22Rv1 (cell line): ENCODE measurements at regions not wholly inside any gene's neighbourhood (a gene's known extent, or its start where the extent isn't known, plus 50 kb on each side); places are given as distances from the start of the nearest gene placed in this dataset.

Source experiments
- ZFX ChIP-seq: fragments of 450-650 bp; IDR thresholded peaks from 2 replicates; pipeline ENCODE4 v1.6.1; 2017; ENCODE audit warnings: antibody characterized with exemption, borderline replicate concordance
- TF ChIP-seq, protein P1 (sequence below): fragments of 450-650 bp; IDR thresholded peaks from 2 replicates; pipeline ENCODE4 v1.5.1; 2017; ENCODE audit warnings: mild to moderate bottlenecking

DNA sequence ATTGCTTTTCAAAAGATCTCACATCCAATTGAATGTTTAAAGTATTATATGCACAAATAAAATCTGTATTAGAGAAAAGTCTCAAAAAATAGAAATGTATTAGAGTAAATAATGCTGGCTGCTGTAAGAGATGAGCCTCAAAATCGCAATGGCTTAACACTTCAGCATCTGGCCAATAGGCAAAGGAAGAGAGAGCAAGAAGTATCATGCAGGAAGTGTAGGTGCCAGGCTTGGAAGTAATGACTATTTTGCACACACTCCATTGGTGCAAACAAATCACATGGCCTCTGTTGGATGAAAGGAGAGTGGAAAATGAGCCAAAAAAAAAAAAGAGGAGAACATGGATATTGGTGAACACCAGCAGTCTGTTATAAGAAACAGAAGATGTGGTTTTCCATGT, 193.0 kb upstream of the E2F8 start:
- TF ChIP-seq, protein P1, sequence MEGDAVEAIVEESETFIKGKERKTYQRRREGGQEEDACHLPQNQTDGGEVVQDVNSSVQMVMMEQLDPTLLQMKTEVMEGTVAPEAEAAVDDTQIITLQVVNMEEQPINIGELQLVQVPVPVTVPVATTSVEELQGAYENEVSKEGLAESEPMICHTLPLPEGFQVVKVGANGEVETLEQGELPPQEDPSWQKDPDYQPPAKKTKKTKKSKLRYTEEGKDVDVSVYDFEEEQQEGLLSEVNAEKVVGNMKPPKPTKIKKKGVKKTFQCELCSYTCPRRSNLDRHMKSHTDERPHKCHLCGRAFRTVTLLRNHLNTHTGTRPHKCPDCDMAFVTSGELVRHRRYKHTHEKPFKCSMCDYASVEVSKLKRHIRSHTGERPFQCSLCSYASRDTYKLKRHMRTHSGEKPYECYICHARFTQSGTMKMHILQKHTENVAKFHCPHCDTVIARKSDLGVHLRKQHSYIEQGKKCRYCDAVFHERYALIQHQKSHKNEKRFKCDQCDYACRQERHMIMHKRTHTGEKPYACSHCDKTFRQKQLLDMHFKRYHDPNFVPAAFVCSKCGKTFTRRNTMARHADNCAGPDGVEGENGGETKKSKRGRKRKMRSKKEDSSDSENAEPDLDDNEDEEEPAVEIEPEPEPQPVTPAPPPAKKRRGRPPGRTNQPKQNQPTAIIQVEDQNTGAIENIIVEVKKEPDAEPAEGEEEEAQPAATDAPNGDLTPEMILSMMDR, result no peak
- TF ChIP-seq ZFX, result no peak
